NCI-H774 (cell line): ENCODE measurements at regions not wholly inside any gene's neighbourhood (a gene's known extent, or its start where the extent isn't known, plus 50 kb on each side); places are given as distances from the start of the nearest gene placed in this dataset.

Experiments used
- DNase-seq: peaks from one replicate; lab custom pipeline; 2025; lab: John Stamatoyannopoulos, UW

- peak; percentile 92 for DNase-seq
Measured at GRCh38 chr5:109468737-109469420, 59.1 kb upstream of the PJA2 start.

GRCh38 chr5:109468288-109468676, 58.5 kb upstream of the PJA2 start:
- DNase-seq = peak; percentile 11

GRCh38 chr5:109467058-109467457, 57.3 kb upstream of the PJA2 start:
- no peak for DNase-seq
